ENCODE measurements at regions not wholly inside any gene's neighbourhood (a gene's known extent, or its start where the extent isn't known, plus 50 kb on each side); places are given as distances from the start of the nearest gene placed in this dataset.

DNA sequence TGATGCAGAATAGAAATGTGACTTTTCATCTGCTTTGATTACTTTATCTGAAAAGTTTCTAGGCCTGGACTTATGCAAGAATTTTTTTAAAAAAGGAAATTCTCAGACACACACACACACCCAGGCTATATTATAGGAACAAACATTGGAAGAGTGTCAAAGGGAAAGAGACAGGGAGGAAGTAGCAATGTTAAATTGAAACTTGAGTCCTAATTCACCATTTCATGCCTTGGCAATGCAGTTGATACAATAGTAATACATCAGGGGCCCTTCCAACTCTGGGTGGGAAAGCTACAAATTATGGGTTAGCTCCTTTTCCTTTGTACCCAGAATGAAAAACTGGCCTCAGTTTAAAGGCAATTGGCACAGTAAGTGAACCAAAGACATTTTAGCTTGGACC, 258.0 kb upstream of the LYZL1 start:
- TF ChIP-seq, protein P1, sequence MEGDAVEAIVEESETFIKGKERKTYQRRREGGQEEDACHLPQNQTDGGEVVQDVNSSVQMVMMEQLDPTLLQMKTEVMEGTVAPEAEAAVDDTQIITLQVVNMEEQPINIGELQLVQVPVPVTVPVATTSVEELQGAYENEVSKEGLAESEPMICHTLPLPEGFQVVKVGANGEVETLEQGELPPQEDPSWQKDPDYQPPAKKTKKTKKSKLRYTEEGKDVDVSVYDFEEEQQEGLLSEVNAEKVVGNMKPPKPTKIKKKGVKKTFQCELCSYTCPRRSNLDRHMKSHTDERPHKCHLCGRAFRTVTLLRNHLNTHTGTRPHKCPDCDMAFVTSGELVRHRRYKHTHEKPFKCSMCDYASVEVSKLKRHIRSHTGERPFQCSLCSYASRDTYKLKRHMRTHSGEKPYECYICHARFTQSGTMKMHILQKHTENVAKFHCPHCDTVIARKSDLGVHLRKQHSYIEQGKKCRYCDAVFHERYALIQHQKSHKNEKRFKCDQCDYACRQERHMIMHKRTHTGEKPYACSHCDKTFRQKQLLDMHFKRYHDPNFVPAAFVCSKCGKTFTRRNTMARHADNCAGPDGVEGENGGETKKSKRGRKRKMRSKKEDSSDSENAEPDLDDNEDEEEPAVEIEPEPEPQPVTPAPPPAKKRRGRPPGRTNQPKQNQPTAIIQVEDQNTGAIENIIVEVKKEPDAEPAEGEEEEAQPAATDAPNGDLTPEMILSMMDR (conservative IDR thresholded peaks at IDR 0.05; ENCODE audit: low read depth, low read length): no peak
- DNase-seq (ENCODE audit: low read depth): no peak
- H3K4me3 ChIP-seq (ENCODE audit: low read depth, low read length): no peak overlapping the region

- H3K4me3 ChIP-seq (ENCODE audit: low read depth, low read length): no peak overlapping the region
- no peak for DNase-seq (ENCODE audit: low read depth)
- TF ChIP-seq, protein P1 (conservative IDR thresholded peaks at IDR 0.05; ENCODE audit: low read depth, low read length): no peak
Observed at GRCh38 chr10:29032169-29032568, 256.7 kb upstream of the LYZL1 start.

GRCh38 chr10:29033311-29033940, 255.4 kb upstream of the LYZL1 start:
- no peak for DNase-seq (ENCODE audit: low read depth)
- TF ChIP-seq, protein P1 (conservative IDR thresholded peaks at IDR 0.05; ENCODE audit: low read depth, low read length): no peak

DNA sequence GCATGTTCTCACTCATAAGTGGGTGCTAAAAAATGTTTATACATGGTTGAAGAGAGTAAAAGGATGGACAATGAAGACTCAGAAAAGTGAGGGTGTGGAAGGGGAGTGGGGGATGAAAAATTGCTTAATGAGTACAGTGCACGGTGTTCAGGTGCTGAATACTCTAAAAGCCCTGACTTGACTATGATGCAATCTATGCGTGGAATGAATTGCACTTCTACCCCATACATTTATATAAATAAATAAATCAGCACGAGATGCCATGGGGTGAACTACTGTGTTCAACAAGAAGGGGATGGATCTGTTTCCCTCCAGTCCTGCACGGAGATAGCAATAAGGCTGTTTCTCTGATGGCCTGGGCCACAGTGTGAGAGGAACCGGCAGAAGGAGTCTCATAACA, 254.3 kb upstream of the LYZL1 start:
- TF ChIP-seq, protein P1 (conservative IDR thresholded peaks at IDR 0.05; ENCODE audit: low read depth, low read length): no peak
- DNase-seq (ENCODE audit: low read depth): no peak
- H3K4me3 ChIP-seq (ENCODE audit: low read depth, low read length): no peak overlapping the region

More at GRCh38 chr10:29033311-29033940, 255.4 kb upstream of the LYZL1 start:
- H3K4me3 ChIP-seq (ENCODE audit: low read depth, low read length): no peak overlapping the region

DNA sequence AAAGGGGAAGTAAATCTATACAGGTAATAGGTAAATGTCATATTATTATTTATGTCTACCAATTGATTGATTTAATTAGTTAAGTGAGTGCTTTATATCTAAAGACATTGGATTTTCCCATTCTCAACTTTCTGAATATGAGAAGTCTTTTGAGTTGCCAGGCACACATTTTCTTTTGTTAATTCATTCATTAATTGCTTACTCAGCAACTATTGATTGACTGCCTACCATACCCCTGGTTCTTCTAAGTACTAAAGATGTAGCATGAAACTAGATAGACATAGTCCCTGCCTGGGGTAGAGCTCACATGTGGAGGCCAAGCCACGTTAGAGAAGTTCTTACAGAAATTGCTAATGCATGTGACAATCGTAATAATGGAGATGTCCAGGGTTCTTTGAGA, 253.1 kb upstream of the LYZL1 start:
- TF ChIP-seq, protein P1 (conservative IDR thresholded peaks at IDR 0.05; ENCODE audit: low read depth, low read length): no peak
- no peak overlapping the region for H3K4me3 ChIP-seq (ENCODE audit: low read depth, low read length)
- DNase-seq (ENCODE audit: low read depth): no peak

GRCh38 chr10:29037348-29038113, 251.3 kb upstream of the LYZL1 start:
- no peak overlapping the region for H3K4me3 ChIP-seq (ENCODE audit: low read depth, low read length)
- DNase-seq (ENCODE audit: low read depth): no peak
- TF ChIP-seq, protein P1 (conservative IDR thresholded peaks at IDR 0.05; ENCODE audit: low read depth, low read length): no peak
